DOHH2 (cell line): ENCODE measurements at regions not wholly inside any gene's neighbourhood (a gene's known extent, or its start where the extent isn't known, plus 50 kb on each side); places are given as distances from the start of the nearest gene placed in this dataset.

Source experiments
- H3F3A ChIP-seq: fragments of 200-600 bp; sonication (generic), shearing (Covaris generic); 2 replicates; pipeline ENCODE4 v1.6.0; 2016; ENCODE audit warnings: antibody characterized with exemption, mild to moderate bottlenecking; ENCODE audit not compliant: control insufficient read depth, insufficient read depth
- H3K27ac ChIP-seq: fragments of 200-600 bp; sonication (generic); 2 replicates; pipeline ENCODE4 v1.5.1; 2014; ENCODE audit warnings: low read depth, mild to moderate bottlenecking, low read length, moderate library complexity
- H3K27me3 ChIP-seq: fragments of 200-600 bp; sonication (generic); 2 replicates; pipeline ENCODE4 v1.6.1; 2014; ENCODE audit warnings: mild to moderate bottlenecking, low read length, mixed read lengths; ENCODE audit not compliant: control insufficient read depth
- H3K36me3 ChIP-seq: fragments of 200-600 bp; sonication (generic); 2 replicates; pipeline ENCODE4 v1.6.1; 2014; ENCODE audit warnings: mild to moderate bottlenecking, low read length, moderate library complexity, mixed read lengths; ENCODE audit not compliant: control insufficient read depth
- H3K4me1 ChIP-seq: fragments of 200-600 bp; sonication (generic); 2 replicates; pipeline ENCODE4 v1.6.1; 2014; ENCODE audit warnings: mild to moderate bottlenecking, low read length, mixed read lengths; ENCODE audit not compliant: control insufficient read depth
- H3K4me2 ChIP-seq: fragments of 200-600 bp; sonication (generic); 2 replicates; pipeline ENCODE4 v1.6.0; 2014; ENCODE audit warnings: mild to moderate bottlenecking, low read length, moderate library complexity
- H3K4me3 ChIP-seq: fragments of 200-600 bp; sonication (generic); 2 replicates; pipeline ENCODE4 v1.5.1; 2014; ENCODE audit warnings: mild to moderate bottlenecking, low read length, mixed read lengths
- H3K79me2 ChIP-seq: fragments of 200-600 bp; sonication (generic); 2 replicates; pipeline ENCODE4 v1.6.1; 2014; ENCODE audit warnings: mild to moderate bottlenecking, low read length, mixed read lengths; ENCODE audit not compliant: control insufficient read depth
- H3K9me2 ChIP-seq: fragments of 200-600 bp; sonication (generic); replicated peaks from 2 replicates; pipeline ENCODE4 v1.6.1; 2014; ENCODE audit warnings: mild to moderate bottlenecking, low read length, mixed read lengths; ENCODE audit not compliant: control insufficient read depth
- H3K9me3 ChIP-seq: fragments of 200-600 bp; sonication (generic); 2 replicates; pipeline ENCODE4 v1.6.1; 2014; ENCODE audit warnings: antibody characterized with exemption, low read length, mixed read lengths; ENCODE audit not compliant: control insufficient read depth, insufficient read depth
- H4K20me1 ChIP-seq: fragments of 200-600 bp; sonication (generic); 2 replicates; pipeline ENCODE4 v1.6.0; 2014; ENCODE audit warnings: low read depth, mild to moderate bottlenecking, antibody characterized with exemption, low read length, moderate library complexity; ENCODE audit not compliant: control insufficient read depth, insufficient read depth
- CTCF ChIP-seq: fragments of 200-600 bp; sonication (generic); IDR thresholded peaks from one replicate; pipeline ENCODE4 v1.5.1; 2014; ENCODE audit warnings: antibody characterized with exemption, mild to moderate bottlenecking, low read depth, low read length; ENCODE audit not compliant: poor library complexity, severe bottlenecking
- EZH2phosphoT487 ChIP-seq: fragments of 200-600 bp; sonication (generic); IDR thresholded peaks from 2 replicates; pipeline ENCODE4 v1.6.1; 2017; ENCODE audit warnings: borderline replicate concordance, mild to moderate bottlenecking, antibody characterized with exemption, low read length, moderate library complexity, mixed read lengths

DNA sequence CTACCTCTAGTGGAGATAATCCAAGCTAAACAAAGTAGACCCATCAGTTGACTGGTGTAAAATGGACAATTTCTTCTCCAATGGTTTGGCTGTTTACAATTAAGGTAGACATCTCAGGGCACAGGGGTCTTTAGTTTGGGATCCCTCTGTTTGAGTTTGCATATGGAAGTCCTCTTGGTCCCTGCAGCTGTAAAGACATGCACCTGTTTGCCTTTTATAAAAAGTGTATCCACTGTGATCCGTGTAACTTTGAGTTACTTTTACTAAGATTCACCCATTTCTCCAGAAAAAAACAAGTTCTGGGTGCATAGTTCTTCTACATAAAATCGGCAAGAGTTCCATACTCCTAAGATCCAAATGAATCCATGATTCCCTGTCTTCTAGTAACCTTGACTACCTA, 374.7 kb upstream of the ADAMTS16 start:
- Histone ChIP-seq H3K9me3 (no peaks in the 10 kb centered on the region), H3K4me1 (no peaks in the 10 kb centered on the region), H3K79me2 (no peaks in the 10 kb centered on the region), H3K4me2 (no peak overlapping the region), H3K4me3 (no peak overlapping the region), H3K27me3 (no peaks in the 10 kb centered on the region), H3K9me2 (no peaks in the 10 kb centered on the region), H3F3A (no peaks in the 10 kb centered on the region), H4K20me1 (no peaks in the 10 kb centered on the region), H3K36me3 (no peaks in the 10 kb centered on the region), H3K27ac (no peak overlapping the region)
- TF ChIP-seq EZH2phosphoT487 = no peak
- TF ChIP-seq CTCF = no peak

DNA sequence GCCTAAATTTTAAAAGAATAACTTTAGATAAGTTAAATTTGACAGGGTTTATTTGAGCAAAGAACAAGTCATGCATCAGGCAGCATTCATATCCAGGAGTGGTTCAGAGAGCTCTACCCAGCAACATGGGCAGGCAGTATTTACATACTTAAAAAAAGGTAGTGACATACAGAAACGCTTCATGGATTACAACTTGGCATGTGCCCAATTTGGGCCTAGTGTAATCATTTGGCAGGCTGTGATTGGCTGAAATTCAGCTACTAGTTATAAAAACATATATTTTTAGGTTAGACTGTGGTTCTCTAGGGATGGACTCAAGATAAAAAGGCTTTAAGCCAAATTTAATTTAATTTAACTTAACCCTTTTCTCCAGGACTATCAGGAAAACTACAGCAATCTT, 374.0 kb upstream of the ADAMTS16 start:
- H3K27ac ChIP-seq = no peak overlapping the region
- H3F3A ChIP-seq = no peaks in the 10 kb centered on the region
- H3K9me2 ChIP-seq = no peaks in the 10 kb centered on the region
- no peak for TF ChIP-seq CTCF
- TF ChIP-seq EZH2phosphoT487 = no peak
- no peak overlapping the region for H3K4me3 ChIP-seq
- H4K20me1 ChIP-seq = no peaks in the 10 kb centered on the region
- H3K4me1 ChIP-seq = no peaks in the 10 kb centered on the region
- H3K4me2 ChIP-seq = no peak overlapping the region
- H3K9me3 ChIP-seq = no peaks in the 10 kb centered on the region
- no peaks in the 10 kb centered on the region for H3K27me3 ChIP-seq
- no peaks in the 10 kb centered on the region for H3K79me2 ChIP-seq
- H3K36me3 ChIP-seq = no peaks in the 10 kb centered on the region

DNA sequence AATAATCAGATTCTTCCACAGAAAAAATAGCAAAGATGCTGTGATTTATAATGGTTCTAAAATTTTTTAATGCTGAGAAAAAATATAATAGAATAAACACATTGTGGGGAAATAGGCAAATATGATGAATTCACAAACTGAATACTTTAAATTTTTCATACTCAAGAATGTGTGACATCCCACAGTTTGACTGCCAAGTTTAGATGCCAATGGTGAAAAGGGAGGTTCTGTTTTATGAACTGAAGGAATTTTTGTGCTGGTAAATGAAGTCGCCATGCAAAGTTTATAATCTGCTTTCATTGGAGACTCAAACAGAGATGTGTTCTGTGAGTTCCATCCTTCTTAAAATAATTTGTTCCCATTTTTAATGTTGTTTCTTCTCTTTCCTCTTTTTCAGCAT, 367.5 kb upstream of the ADAMTS16 start:
- no peak for TF ChIP-seq CTCF
- no peak for TF ChIP-seq EZH2phosphoT487
- no peaks in the 10 kb centered on the region for H3K27me3 ChIP-seq

More for the DNA sequence above, 367.5 kb upstream of the ADAMTS16 start:
- Histone ChIP-seq H3K79me2 (no peaks in the 10 kb centered on the region), H3K36me3 (no peaks in the 10 kb centered on the region), H3K9me2 (no peaks in the 10 kb centered on the region), H3K27ac (no peak overlapping the region), H3K4me1 (no peaks in the 10 kb centered on the region), H3K4me3 (no peak overlapping the region), H3F3A (no peaks in the 10 kb centered on the region), H4K20me1 (no peaks in the 10 kb centered on the region), H3K4me2 (no peak overlapping the region), H3K9me3 (no peaks in the 10 kb centered on the region)
